Right lobe of liver (tissue), 6 donors: ENCODE measurements at regions not wholly inside any gene's neighbourhood (a gene's known extent, or its start where the extent isn't known, plus 50 kb on each side); places are given as distances from the start of the nearest gene placed in this dataset.

ENCODE experiments used
- ATAC-seq, 4 donors: fragments of 200-7000 bp; cut with Tn5 transposase; one replicate each; pipeline ENCODE4 v1.9.1; 2020; ENCODE audit warnings: mild to moderate bottlenecking in 4 of 4, moderate library complexity in 4 of 4
- DNase-seq, 3 donors: peaks; one replicate each; pipeline ENCODE4 v3.0.0-alpha.2; 2020
- H3K27ac ChIP-seq, 3 donors: fragments of 200-600 bp; one replicate each; pipeline ENCODE4 v1.8.0; 2022
- H3K27me3 ChIP-seq, 2 donors: fragments of 200-600 bp; one replicate each; pipeline ENCODE4 v1.8.0; 2022
- H3K36me3 ChIP-seq, 4 donors: fragments of 200-600 bp; sonication (generic) in 1 of 4; one replicate each; pipeline versions ENCODE4 v1.5.1 to v1.8.0; 2017 to 2022; ENCODE audit warnings: control low read depth in 1 of 4
- H3K4me1 ChIP-seq, 4 donors: fragments of 200-600 bp; sonication (generic) in 1 of 4; one replicate each; pipeline versions ENCODE4 v1.5.1 to v1.8.0; 2017 to 2022; ENCODE audit warnings: control low read depth in 1 of 4
- H3K4me3 ChIP-seq, 3 donors: fragments of 200-600 bp; one replicate each; pipeline ENCODE4 v1.8.0; 2022
- H3K9me3 ChIP-seq, 4 donors: fragments of 200-600 bp; sonication (generic) in 1 of 4; one replicate each; pipeline versions ENCODE4 v1.5.1 to v1.8.0; 2017 to 2022; ENCODE audit warnings: control low read depth in 1 of 4
- CTCF ChIP-seq, 4 donors: fragments of 200-600 bp in 3 of 4; fragments of 450-650 bp in 1 of 4; IDR thresholded peaks; one replicate each; pipeline versions ENCODE4 v1.5.1 to v1.8.0; 2016 to 2022; ENCODE audit warnings: antibody characterized with exemption in 4 of 4, mild to moderate bottlenecking in 2 of 4
- POLR2A ChIP-seq: fragments of 450-650 bp; IDR thresholded peaks from one replicate; pipeline ENCODE4 v1.6.1; 2017; ENCODE audit warnings: antibody characterized with exemption, mild to moderate bottlenecking
- WGBS: methylation state at CpG from one replicate; pipeline ENCODE4 v1.1.6; 2018; ENCODE audit warnings: low coverage, low lambda C conversion rate; ENCODE audit not compliant: insufficient coverage; ENCODE audit errors: missing lambda C conversion rate; 5-methylcytosine and 5-hydroxymethylcytosine counted together
- intact Hi-C, 2 donors: fragments of 100-400 bp; cut with DNase I; formaldehyde crosslinking; loops; one replicate each; pipeline versions ENCODE4 v1.11.2 to v1.14.1; 2022
- donor health status: DM: no; HTN: yes; CAD: no.
- donor health status: DM: no; HTN: no; CAD: no.
- donor health status: DM: no; HTN: no; CAD: no.
- donor health status: DM: no; HTN: yes; CAD: no.
- donor health status: DM: no; HTN: yes; CAD: no.

DNA sequence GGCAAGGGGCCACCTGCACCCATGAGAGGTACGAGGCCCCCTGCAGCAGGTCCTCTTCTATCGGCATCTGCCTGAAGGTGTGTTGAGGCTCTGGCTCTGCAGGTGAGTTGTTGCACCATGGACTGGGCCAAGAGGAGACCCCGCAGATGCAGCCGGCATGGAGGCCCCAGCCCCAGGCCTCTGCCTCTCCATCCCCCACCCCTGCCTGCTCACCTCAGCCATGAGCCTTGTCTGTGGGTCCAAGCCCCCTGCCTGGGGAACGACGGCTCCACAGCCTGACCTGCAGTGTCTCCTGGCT lies 1386.2 kb downstream of the BRD1 start:
- no peaks in the 10 kb centered on the region for H3K36me3 ChIP-seq
- H3K4me3 ChIP-seq: no peak overlapping the region
- peak in 1 of 3 donors; percentile 36 for DNase-seq
- WGBS: no CpG with 5 or more reads among the region's 6 CpGs
- no peaks in the 10 kb centered on the region for H3K4me1 ChIP-seq
- no peaks in the 10 kb centered on the region for H3K27me3 ChIP-seq
- intact Hi-C loops: no loop called here
- H3K27ac ChIP-seq: no peak overlapping the region
- TF ChIP-seq CTCF (IDR thresholded peaks at IDR 0.05): no peak
- no peak for TF ChIP-seq POLR2A
- H3K9me3 ChIP-seq: no peaks in the 10 kb centered on the region
- ATAC-seq: peak in 2 of 4 donors; percentile 9 to 10

DNA sequence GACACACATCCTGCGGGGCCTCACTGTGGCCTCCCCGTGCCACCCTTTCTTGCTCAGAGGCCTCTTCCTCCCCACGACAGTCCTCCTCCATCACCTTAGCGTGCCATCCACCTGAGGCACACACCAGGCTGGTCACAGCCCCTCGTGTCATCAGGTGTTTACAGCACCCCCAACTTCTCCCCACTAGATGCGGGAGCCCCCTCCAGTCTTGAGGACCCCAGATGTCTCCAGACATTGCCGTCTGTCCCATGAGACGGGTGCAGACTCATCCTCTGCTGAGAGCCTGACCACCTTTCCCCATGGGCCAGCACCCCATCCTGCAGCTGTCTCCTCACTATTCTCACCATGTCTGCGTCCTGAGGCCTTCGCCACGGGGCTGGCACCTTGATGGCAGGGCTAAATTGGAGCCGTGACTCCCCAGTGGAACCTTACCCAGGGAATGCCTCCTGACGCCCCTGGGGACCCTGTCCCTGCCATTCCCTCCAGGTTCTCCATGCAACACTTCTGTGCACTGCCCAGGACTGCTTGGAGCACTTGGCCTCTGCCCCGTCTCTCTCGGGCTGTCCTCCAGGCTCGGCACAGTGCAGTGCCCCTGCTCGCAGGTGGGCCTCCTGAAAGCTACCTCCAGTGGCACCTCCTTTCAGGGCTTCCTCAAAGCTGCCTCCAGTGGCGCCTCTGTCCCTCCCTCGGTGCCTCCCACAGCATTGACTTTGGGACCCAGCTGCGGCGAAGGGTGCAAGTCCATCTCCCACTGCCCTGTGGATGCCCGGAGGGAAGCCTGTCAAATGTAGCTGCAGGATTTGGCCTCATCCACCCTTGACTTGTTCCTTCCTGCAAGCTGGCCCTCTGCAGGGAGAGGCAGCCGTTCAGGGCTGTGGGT lies 1386.8 kb downstream of the BRD1 start:
- no peaks in the 10 kb centered on the region for H3K36me3 ChIP-seq
- ATAC-seq (peak in 1 of 4 donors; percentile 6), DNase-seq (peak; percentile 9 to 39 (median 27))
- no peaks in the 10 kb centered on the region for H3K9me3 ChIP-seq
- no peaks in the 10 kb centered on the region for H3K27me3 ChIP-seq
- TF ChIP-seq POLR2A: no peak
- no peak for TF ChIP-seq CTCF (IDR thresholded peaks at IDR 0.05)
- 55% methylated on average over 12 of the region's 23 CpGs for WGBS
- intact Hi-C loops: no loop called here
- H3K27ac ChIP-seq: no peak overlapping the region
- no peak overlapping the region for H3K4me3 ChIP-seq
- no peaks in the 10 kb centered on the region for H3K4me1 ChIP-seq

GRCh38 chr22:48440176-48440575 lies 1387.5 kb downstream of the BRD1 start:
- H3K27ac ChIP-seq: no peak overlapping the region
- H3K27me3 ChIP-seq: no peaks in the 10 kb centered on the region
- TF ChIP-seq POLR2A (no peak), CTCF (IDR thresholded peaks at IDR 0.05) (no peak)
- H3K4me3 ChIP-seq: no peak overlapping the region
- ATAC-seq: no peak
- 79% methylated on average over 11 of the region's 22 CpGs for WGBS
- intact Hi-C loops: no loop called here
- H3K4me1 ChIP-seq: no peaks in the 10 kb centered on the region
- peak in 2 of 3 donors; percentile 11 to 42 for DNase-seq
- H3K36me3 ChIP-seq: no peaks in the 10 kb centered on the region
- H3K9me3 ChIP-seq: no peaks in the 10 kb centered on the region

DNA sequence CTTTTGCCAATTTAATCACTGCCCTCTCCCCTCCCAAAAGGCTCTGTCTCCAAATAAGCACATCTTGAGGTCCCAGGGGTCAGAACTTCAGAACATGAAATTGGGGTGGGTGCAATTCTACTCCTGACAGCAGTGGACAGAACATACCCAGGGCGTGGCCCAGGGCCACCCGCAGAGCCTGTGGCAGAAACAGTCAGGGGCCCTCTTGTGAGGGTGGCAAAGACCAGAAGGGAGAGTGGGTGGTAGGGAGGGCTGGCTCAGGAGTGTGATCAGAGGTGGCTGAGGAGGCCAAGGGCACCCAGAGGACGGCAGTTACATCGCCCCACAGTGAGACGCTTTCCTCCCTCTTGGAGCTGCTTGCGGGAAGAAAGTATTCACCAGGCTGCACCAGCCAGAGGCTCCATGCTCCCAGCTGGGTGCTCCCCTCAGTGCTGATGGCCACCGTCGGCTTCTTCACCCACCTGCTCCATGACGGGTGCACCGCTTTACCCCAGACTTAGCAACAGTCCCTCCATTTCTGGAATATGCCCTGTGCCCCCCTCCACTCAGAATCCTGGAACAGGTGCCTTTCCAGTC lies 1388.0 kb downstream of the BRD1 start:
- WGBS: 67% methylated on average over 7 of the region's 10 CpGs
- Histone ChIP-seq H3K4me3 (no peak overlapping the region), H3K27ac (no peak overlapping the region), H3K9me3 (no peaks in the 10 kb centered on the region), H3K4me1 (no peaks in the 10 kb centered on the region), H3K27me3 (no peaks in the 10 kb centered on the region), H3K36me3 (no peaks in the 10 kb centered on the region)
- intact Hi-C loops: no loop called here
- ATAC-seq: no peak
- no peak for TF ChIP-seq POLR2A
- TF ChIP-seq CTCF (IDR thresholded peaks at IDR 0.05): no peak
- peak in 2 of 3 donors; percentile 8 to 26 for DNase-seq
